ENCODE measurements at regions not wholly inside any gene's neighbourhood (a gene's known extent, or its start where the extent isn't known, plus 50 kb on each side); places are given as distances from the start of the nearest gene placed in this dataset.

DNA sequence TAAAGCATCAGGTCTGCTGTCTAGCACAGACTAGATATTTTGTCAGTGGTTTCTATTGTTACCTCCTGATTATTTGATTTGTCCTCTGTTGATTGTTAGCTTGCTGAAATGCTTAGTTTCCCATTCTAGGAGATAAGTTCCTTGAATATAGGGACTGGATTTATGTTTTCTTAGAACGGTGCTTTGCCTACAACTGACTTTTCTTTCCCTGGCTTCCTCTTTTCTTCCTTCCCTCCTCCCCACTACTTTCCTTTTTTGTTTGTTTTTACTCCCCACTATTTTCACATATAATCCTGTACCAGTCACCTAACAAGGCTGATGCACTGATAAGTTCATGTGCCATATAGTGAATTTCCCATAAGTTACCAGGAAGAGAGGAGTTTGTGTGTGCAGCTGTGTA is 58.5 kb upstream of the METAP2 start:
- H3K9me3 Mint-ChIP-seq, result no peaks in the 10 kb centered on the region
- Histone ChIP-seq H3K4me3 (ENCODE audit: low read length) (no peak overlapping the region), H3K9me3 (ENCODE audit: low read length) (no peaks in the 10 kb centered on the region), H3K36me3 (ENCODE audit: insufficient read depth, low read length) (no peaks in the 10 kb centered on the region), H3K27ac (ENCODE audit: low read depth, low read length) (no peak overlapping the region), H3K4me1 (ENCODE audit: insufficient read depth, low read length) (no peaks in the 10 kb centered on the region), H3K27me3 (ENCODE audit: insufficient read depth, low read length, poor library complexity, severe bottlenecking) (no peaks in the 10 kb centered on the region)
- H3K27ac Mint-ChIP-seq, result no peak overlapping the region
- no peak overlapping the region for H3K4me3 Mint-ChIP-seq
- H3K4me1 Mint-ChIP-seq, result no peaks in the 10 kb centered on the region
- H3K36me3 Mint-ChIP-seq, result no peaks in the 10 kb centered on the region
- ChIA-PET CTCF (no interaction called here), POLR2A (no interaction called here)
- H3K27me3 Mint-ChIP-seq, result peaks cover 4% of the 10 kb centered on the region in 2 donors
- no peak for DNase-seq

DNA sequence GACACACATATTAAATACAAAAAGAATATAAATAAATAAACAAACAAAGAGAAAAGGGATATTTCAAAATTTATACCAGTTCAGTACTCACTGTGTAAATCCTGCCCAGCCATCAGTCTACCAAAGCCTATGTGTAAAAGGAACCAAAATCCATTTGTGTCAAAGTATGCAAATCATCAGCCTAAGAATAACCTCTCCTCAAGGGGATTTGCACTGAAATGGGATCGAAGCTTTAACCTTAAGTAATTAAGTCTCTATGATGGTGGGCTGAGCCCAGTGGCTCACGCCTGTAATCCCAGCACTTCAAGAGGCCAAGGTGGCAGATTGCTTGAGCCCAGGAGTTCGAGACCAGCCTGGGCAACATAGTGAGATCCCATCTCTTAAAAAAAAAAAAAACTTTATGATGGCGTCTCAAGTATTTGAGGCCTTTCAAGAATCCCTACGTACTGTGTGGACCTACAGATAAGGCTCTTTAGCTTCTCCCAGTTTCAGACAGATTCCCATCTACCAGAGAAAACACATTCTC is 57.8 kb upstream of the METAP2 start:
- H3K27ac Mint-ChIP-seq, result no peak overlapping the region
- H3K4me3 Mint-ChIP-seq, result no peak overlapping the region
- no peak overlapping the region for H3K4me3 ChIP-seq (ENCODE audit: low read length)
- H3K36me3 ChIP-seq (ENCODE audit: insufficient read depth, low read length), result no peaks in the 10 kb centered on the region
- H3K27ac ChIP-seq (ENCODE audit: low read depth, low read length), result no peak overlapping the region
- CTCF ChIA-PET, result no interaction called here
- H3K27me3 ChIP-seq (ENCODE audit: insufficient read depth, low read length, poor library complexity, severe bottlenecking), result no peaks in the 10 kb centered on the region
- H3K9me3 Mint-ChIP-seq, result no peaks in the 10 kb centered on the region
- peaks cover 4% of the 10 kb centered on the region in 2 donors for H3K27me3 Mint-ChIP-seq
- no peaks in the 10 kb centered on the region for H3K9me3 ChIP-seq (ENCODE audit: low read length)
- DNase-seq, result no peak
- POLR2A ChIA-PET, result no interaction called here
- H3K4me1 ChIP-seq (ENCODE audit: insufficient read depth, low read length), result no peaks in the 10 kb centered on the region
- no peaks in the 10 kb centered on the region for H3K4me1 Mint-ChIP-seq
- H3K36me3 Mint-ChIP-seq, result no peaks in the 10 kb centered on the region

DNA sequence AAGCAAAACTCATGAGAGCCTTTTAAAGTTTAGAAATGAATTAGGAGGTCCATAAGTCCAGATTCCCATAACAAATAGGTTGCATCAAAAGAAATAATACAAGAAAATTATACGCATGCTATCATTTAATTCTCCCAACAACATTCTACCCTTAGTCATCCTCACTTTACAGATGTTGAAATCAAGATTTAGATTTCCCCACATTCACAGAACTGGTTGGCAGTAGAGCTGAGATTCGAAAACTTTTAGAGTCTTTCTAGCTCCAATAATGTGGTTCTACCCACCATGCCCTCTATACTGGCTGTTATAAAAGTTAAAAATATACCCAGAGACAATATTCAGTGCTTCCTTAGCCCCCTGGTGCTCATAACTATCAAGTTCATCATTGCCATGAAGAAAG is 56.6 kb upstream of the METAP2 start:
- Histone ChIP-seq H3K9me3 (ENCODE audit: low read length) (no peaks in the 10 kb centered on the region), H3K36me3 (ENCODE audit: insufficient read depth, low read length) (no peaks in the 10 kb centered on the region), H3K27ac (ENCODE audit: low read depth, low read length) (no peak overlapping the region), H3K4me3 (ENCODE audit: low read length) (no peak overlapping the region), H3K4me1 (ENCODE audit: insufficient read depth, low read length) (no peaks in the 10 kb centered on the region), H3K27me3 (ENCODE audit: insufficient read depth, low read length, poor library complexity, severe bottlenecking) (no peaks in the 10 kb centered on the region)
- no peaks in the 10 kb centered on the region for H3K36me3 Mint-ChIP-seq
- ChIA-PET CTCF (no interaction called here), POLR2A (no interaction called here)
- H3K9me3 Mint-ChIP-seq, result no peaks in the 10 kb centered on the region
- H3K4me1 Mint-ChIP-seq, result no peaks in the 10 kb centered on the region
- no peak overlapping the region for H3K27ac Mint-ChIP-seq
- no peak overlapping the region for H3K4me3 Mint-ChIP-seq
- DNase-seq, result no peak
- H3K27me3 Mint-ChIP-seq, result peaks cover 4% of the 10 kb centered on the region in 2 donors

DNA sequence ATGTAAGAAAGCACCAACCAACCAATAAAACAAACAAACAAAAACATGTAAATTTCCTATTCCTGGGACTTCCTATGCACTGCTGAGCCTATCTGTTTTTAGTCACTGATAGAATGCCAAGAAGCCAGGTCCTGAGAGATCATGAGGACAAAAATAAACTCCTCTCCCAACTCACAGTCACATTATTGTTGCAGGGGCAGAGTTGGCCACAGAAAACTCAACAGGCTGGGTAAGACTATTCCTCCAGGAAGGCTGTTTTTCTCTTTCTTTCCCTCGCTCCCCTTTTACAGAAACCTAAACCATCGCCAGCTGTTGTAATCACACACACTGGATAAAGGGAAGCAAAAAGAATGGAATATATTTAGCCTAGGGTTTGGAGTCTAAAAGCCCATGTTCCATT is 55.8 kb upstream of the METAP2 start:
- Mint-ChIP-seq H3K27ac (no peak overlapping the region), H3K4me1 (no peaks in the 10 kb centered on the region), H3K4me3 (no peak overlapping the region), H3K27me3 (peaks cover 4% of the 10 kb centered on the region in 2 donors), H3K36me3 (no peaks in the 10 kb centered on the region), H3K9me3 (no peaks in the 10 kb centered on the region)
- ChIA-PET CTCF (no interaction called here), POLR2A (no interaction called here)
- Histone ChIP-seq H3K4me1 (ENCODE audit: insufficient read depth, low read length) (no peaks in the 10 kb centered on the region), H3K27ac (ENCODE audit: low read depth, low read length) (no peak overlapping the region), H3K27me3 (ENCODE audit: insufficient read depth, low read length, poor library complexity, severe bottlenecking) (no peaks in the 10 kb centered on the region), H3K4me3 (ENCODE audit: low read length) (no peak overlapping the region), H3K36me3 (ENCODE audit: insufficient read depth, low read length) (no peaks in the 10 kb centered on the region), H3K9me3 (ENCODE audit: low read length) (no peaks in the 10 kb centered on the region)
- DNase-seq, result no peak
